OCI-M2 (cell line): ENCODE measurements at regions not wholly inside any gene's neighbourhood (a gene's known extent, or its start where the extent isn't known, plus 50 kb on each side); places are given as distances from the start of the nearest gene placed in this dataset.

Experiments
- DNase-seq: peaks from one replicate; lab custom pipeline; 2025; ENCODE audit not compliant: unreplicated experiment; lab: John Stamatoyannopoulos, UW

- no peak for DNase-seq
These were observed 144.8 kb upstream of the KLF14 start for GRCh38 chr7:130878785-130879184.

GRCh38 chr7:130879191-130879590, 145.2 kb upstream of the KLF14 start:
- DNase-seq, result no peak

- DNase-seq, result no peak
These were observed 146.7 kb upstream of the KLF14 start for GRCh38 chr7:130880668-130881067.

- DNase-seq, result no peak
These were observed 147.2 kb upstream of the KLF14 start for GRCh38 chr7:130881091-130881798.

- no peak for DNase-seq
These were observed 147.8 kb upstream of the KLF14 start for GRCh38 chr7:130881799-130882141.

GRCh38 chr7:130882396-130882795, 148.4 kb upstream of the KLF14 start:
- no peak for DNase-seq

- no peak for DNase-seq
These were observed 149.9 kb upstream of the KLF14 start for GRCh38 chr7:130883928-130884327.

- DNase-seq, result no peak
These were observed 150.7 kb upstream of the KLF14 start for GRCh38 chr7:130884437-130885417.

- DNase-seq, result no peak
These were observed 152.6 kb upstream of the KLF14 start for GRCh38 chr7:130886438-130887135.

- DNase-seq, result no peak
These were observed 153.4 kb upstream of the KLF14 start for GRCh38 chr7:130887182-130887956.

GRCh38 chr7:130887957-130888371, 154.0 kb upstream of the KLF14 start:
- DNase-seq, result no peak

- DNase-seq, result no peak
These were observed 154.5 kb upstream of the KLF14 start for GRCh38 chr7:130888468-130888867.

- no peak for DNase-seq
These were observed 156.4 kb upstream of the KLF14 start for GRCh38 chr7:130890176-130891020.

- DNase-seq, result no peak
These were observed 157.5 kb upstream of the KLF14 start for GRCh38 chr7:130891254-130892094.

GRCh38 chr7:130893441-130893894, 159.5 kb upstream of the KLF14 start:
- no peak for DNase-seq

- DNase-seq, result no peak
These were observed 160.3 kb upstream of the KLF14 start for GRCh38 chr7:130894146-130894908.

- DNase-seq, result no peak
These were observed 161.1 kb upstream of the KLF14 start for GRCh38 chr7:130894909-130895750.
